ENCODE measurements at regions not wholly inside any gene's neighbourhood (a gene's known extent, or its start where the extent isn't known, plus 50 kb on each side); places are given as distances from the start of the nearest gene placed in this dataset.

DNA sequence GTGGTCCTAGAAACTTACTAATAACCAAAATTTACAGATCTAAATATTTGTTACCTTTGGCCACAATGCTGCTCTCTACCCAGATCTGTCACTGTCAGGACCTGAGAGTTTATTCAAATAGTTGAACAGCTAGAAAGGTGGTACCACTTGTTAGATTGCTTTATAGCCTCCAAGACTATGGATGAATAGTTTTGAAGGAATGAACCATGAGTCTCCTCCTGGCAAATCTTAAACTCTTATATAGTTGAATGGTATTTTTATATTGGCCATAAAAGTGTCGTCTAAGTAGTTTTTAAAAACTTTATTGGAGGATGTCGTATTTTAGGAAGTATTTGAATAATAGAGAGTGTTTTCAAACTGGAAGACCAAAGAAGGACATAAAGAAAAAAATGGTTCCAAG is 178.7 kb downstream of the AHR start:
- DNase-seq (ENCODE audit: low read depth in 4 of 4, low spot score in 1 of 4) = no peak

GRCh38 chr7:17481118-17481517 is 182.7 kb downstream of the AHR start:
- no peak for DNase-seq (ENCODE audit: low read depth in 4 of 4, low spot score in 1 of 4)

DNA sequence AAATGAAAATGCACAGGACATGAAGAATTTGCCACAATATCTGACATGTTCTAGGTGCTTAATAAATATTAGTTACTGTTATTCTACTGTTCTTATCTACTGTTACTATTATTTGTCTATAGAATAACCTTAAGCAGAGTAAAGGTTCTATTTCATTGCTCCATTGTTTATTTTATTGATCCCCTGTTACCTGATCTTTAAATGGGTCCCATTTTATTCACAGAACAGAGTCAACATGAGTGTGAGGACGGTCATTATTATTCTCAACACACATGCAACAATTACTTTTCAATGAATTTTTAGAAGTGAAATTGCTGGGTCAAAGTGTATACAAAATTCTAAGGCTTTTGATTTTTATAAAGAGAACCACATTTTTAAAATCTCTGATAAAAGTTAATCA is 186.9 kb downstream of the AHR start:
- no peak for DNase-seq (ENCODE audit: low read depth in 4 of 4, low spot score in 1 of 4)

- DNase-seq (ENCODE audit: low read depth in 4 of 4, low spot score in 1 of 4) = no peak
These were observed 187.5 kb downstream of the AHR start for GRCh38 chr7:17485904-17486303.

DNA sequence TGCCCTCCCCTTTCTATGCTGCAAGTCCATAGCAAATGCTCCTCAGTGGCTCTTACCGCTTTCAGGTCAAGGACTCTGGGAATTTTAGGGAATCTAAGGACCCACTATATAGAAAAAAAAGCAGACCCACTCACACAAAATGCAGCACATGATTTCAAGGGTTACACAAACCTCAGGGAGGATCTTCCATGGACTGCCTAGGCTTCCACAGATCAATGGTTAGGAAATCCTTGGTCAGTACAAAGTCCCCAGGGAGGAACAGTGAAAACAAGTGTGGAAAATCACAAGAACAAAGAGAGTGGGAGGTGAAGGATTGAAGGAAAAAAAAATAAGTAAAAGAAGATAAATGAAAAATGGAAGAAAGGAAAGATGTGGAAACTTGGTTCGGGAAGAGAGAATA is 188.4 kb downstream of the AHR start:
- no peak for DNase-seq (ENCODE audit: low read depth in 4 of 4, low spot score in 1 of 4)

- DNase-seq (ENCODE audit: low read depth in 4 of 4, low spot score in 1 of 4) = no peak
These were observed 188.9 kb downstream of the AHR start for GRCh38 chr7:17487343-17487742.

- DNase-seq (ENCODE audit: low read depth in 4 of 4, low spot score in 1 of 4) = no peak
These were observed 190.4 kb downstream of the AHR start for GRCh38 chr7:17488829-17489228.

DNA sequence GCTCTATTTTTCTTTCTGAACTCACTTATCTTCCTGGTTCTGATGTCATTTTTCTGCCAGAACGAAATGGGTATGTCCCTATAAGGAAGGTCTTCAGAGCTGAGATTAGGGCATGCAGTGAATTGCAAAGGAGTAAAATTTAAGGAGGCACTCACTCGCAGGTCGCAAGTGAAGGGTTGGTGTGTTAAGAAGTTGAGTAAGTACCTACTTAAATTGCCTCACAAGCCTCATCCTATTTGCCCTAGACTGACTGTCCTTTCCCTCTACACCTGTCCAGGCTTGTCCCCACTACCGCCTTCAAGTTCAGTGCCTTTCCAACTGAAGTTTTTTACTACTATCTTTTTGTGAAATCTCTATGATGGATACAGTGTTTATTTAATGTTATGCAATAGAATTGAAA is 191.5 kb downstream of the AHR start:
- no peak for DNase-seq (ENCODE audit: low read depth in 4 of 4, low spot score in 1 of 4)

DNA sequence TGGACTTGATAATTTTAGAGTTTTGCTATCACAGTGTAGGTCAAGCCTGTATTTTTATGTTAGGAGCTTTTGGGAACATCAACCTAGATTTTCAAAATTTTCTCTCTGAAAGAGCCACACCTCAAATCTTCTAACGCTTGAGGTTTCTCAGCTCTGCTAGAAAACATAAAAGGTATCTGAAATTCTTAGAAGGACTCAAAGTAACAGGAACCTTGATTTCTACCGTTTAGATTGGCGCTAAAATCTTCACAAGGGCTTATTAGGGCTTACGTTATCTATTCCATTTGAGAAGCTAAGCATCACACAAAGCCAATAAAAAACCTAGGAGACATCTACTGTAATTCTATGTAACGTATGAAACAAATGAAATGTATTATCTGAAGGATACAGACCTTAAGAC is 192.4 kb downstream of the AHR start:
- DNase-seq (ENCODE audit: low read depth in 4 of 4, low spot score in 1 of 4) = no peak

- no peak for DNase-seq (ENCODE audit: low read depth in 4 of 4, low spot score in 1 of 4)
These were observed 194.0 kb downstream of the AHR start for GRCh38 chr7:17492437-17492836.

DNA sequence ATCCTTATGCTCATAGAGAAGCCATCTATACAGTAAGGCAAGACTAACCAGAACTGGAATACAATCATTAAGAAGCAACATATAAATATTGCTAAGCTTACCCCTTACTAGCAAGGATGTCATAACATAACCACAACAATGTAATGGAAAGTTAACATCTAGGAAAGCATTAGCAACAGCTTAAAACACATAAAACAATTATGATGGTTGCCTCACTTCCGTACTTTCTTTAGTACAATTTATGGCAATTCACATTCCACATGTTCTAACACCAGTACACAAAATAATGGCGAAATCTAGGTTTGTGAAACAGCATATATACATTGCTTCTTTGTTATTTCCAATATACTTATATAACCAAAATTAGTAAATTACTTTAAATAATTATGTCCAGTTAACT is 195.0 kb downstream of the AHR start:
- no peak for DNase-seq (ENCODE audit: low read depth in 4 of 4, low spot score in 1 of 4)

- no peak for DNase-seq (ENCODE audit: low read depth in 4 of 4, low spot score in 1 of 4)
These were observed 197.4 kb downstream of the AHR start for GRCh38 chr7:17495655-17496394.

DNA sequence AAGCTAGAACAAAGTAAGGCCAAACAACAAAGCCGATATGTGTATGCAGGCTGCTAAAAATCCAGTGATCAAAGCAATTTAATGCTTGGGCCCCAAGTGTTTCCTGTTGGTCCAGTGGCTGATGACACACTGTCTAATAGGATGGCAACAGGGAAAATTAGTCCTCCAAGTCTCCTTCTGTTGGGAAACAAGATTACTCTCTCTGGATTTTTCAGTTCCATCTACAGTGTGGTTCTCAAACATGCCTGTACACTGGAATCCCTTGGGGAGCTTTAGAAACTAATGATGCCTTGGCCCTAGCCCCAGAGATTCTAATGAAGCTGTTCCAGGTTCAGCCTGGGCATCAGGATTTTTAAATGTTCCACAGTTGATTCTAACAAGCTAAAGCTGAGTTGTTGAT is 198.7 kb downstream of the AHR start:
- DNase-seq (ENCODE audit: low read depth in 4 of 4, low spot score in 1 of 4) = no peak

GRCh38 chr7:17497549-17498167 is 199.2 kb downstream of the AHR start:
- DNase-seq (ENCODE audit: low read depth in 4 of 4, low spot score in 1 of 4) = no peak

DNA sequence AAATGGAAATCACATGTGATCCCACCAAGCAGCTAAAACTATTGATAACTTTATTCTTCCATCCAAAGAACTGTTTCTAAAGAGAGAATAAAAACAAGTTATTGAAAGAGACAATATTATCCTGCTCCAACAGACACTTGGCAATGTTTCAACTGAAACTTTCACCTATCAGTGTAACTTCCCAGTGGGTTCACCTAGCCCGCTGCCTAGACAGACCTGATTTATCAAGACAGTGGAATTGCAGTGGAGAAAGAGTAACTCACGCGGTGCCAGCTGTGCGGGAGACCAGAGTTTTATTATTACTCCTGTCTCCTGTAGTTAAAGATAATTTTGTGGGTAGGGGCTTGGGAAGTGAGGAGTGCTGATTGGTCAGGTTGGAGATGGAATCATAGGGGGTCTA is 199.8 kb downstream of the AHR start:
- DNase-seq (ENCODE audit: low read depth in 4 of 4, low spot score in 1 of 4) = no peak

DNA sequence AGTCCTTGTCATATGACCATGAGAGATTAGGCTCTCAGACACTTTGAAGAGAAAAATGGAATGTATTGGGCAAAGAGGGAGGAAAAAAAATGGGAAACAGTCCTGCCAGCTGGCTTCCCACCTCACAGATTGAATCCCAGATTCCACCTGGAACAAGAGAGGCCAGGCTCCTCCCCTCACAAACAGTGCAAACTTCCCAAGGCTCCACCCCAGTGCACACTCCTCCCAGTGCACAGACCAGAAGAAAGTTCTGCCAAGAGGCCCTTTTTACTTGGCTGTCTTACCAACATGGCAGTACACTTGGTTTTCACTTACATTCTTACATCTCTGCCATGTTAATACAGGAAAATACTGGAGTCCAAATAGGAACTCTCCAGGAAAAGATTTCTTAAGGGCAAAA is 202.3 kb downstream of the AHR start:
- DNase-seq (ENCODE audit: low read depth in 4 of 4, low spot score in 1 of 4) = no peak

- DNase-seq (ENCODE audit: low read depth in 4 of 4, low spot score in 1 of 4) = no peak
These were observed 203.2 kb downstream of the AHR start for GRCh38 chr7:17501441-17502212.

DNA sequence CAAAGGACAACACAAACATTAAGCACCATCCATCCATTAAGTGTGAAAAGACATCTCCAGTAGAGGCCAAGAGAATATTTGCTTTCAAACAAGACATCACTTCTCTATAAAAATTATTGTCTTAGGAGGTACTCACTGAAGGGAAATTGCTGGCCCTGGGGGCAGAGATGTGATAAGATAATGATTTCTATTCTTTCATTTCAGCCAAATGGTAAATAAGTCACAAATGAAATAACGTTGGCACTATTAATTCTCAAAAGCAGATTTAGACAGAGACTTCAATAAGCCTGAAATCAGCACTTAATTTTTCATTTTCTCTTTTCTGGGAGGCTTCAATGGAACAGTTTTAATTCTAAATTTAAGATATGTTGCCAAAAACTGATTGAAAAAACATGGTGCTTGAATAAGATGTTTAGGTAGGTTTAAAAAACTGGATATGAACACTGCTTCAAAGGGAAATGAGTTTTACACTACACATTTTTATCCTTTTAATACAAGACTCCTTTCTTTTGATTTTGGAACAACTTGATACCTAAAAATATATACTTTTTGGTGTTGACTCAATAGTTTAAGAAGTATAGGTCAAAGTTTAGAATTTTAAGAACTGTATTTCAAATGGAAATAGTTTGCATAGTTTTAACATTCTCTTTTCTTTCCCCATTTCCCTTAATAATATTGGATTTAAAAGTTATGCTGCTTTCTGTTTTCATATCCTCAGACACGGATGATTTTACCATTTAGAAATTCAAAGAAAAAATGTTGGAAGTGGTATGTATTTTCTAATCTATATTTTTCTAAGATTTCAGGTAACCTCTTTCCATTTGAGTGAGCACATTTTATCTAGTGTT is 204.0 kb downstream of the AHR start:
- DNase-seq (ENCODE audit: low read depth in 4 of 4, low spot score in 1 of 4) = no peak

- DNase-seq (ENCODE audit: low read depth in 4 of 4, low spot score in 1 of 4) = no peak
These were observed 207.6 kb downstream of the AHR start for GRCh38 chr7:17506095-17506494.

- DNase-seq (ENCODE audit: low read depth in 4 of 4, low spot score in 1 of 4) = no peak
These were observed 208.1 kb downstream of the AHR start for GRCh38 chr7:17506596-17506995.

- no peak for DNase-seq (ENCODE audit: low read depth in 4 of 4, low spot score in 1 of 4)
These were observed 209.3 kb downstream of the AHR start for GRCh38 chr7:17507717-17508116.
